Breast epithelium (tissue), 4 donors: ENCODE measurements at regions not wholly inside any gene's neighbourhood (a gene's known extent, or its start where the extent isn't known, plus 50 kb on each side); places are given as distances from the start of the nearest gene placed in this dataset.

Source experiments
- DNase-seq, 2 donors: peaks; one replicate each; pipeline ENCODE4 v3.0.0-alpha.2; 2019; ENCODE audit warnings: low spot score in 2 of 2
- H3K27ac ChIP-seq, 2 donors: fragments of 200-600 bp; sonication (generic) in 1 of 2; one replicate each; pipeline ENCODE4 v1.5.1; 2016 to 2019; ENCODE audit warnings: mild to moderate bottlenecking in 1 of 2
- H3K27me3 ChIP-seq, 2 donors: fragments of 200-600 bp; sonication (generic) in 1 of 2; one replicate each; pipeline versions ENCODE4 v1.5.1 to v1.6.0; 2017 to 2019; ENCODE audit warnings: control low read depth in 1 of 2, mild to moderate bottlenecking in 1 of 2
- H3K36me3 ChIP-seq: fragments of 200-600 bp; one replicate; pipeline ENCODE4 v1.5.1; 2019
- H3K4me1 ChIP-seq, 2 donors: fragments of 200-600 bp; sonication (generic); one replicate each; pipeline ENCODE4 v1.5.1; 2016 to 2019; ENCODE audit warnings: control low read depth in 1 of 2
- H3K4me3 ChIP-seq, 3 donors: fragments of 200-600 bp; sonication (generic); 1 replicate in 2 of 3; 2 replicates in 1 of 3; pipeline ENCODE4 v1.5.1; 2016 to 2019; ENCODE audit warnings: mild to moderate bottlenecking in 3 of 3, moderate library complexity in 2 of 3
- H3K9me3 ChIP-seq, 2 donors: fragments of 200-600 bp; sonication (generic) in 1 of 2; one replicate each; pipeline ENCODE4 v1.5.1; 2016 to 2019; ENCODE audit warnings: control low read depth in 1 of 2
- POLR2A ChIP-seq: fragments of 450-650 bp; IDR thresholded peaks from one replicate; pipeline ENCODE4 v1.6.1; 2016; ENCODE audit warnings: antibody characterized with exemption, mild to moderate bottlenecking, moderate library complexity
- POLR2AphosphoS5 ChIP-seq, 3 donors: sonication (generic); formaldehyde crosslinking; IDR thresholded peaks; one replicate each; pipeline ENCODE4 v1.6.1; 2017; ENCODE audit warnings: antibody characterized with exemption in 3 of 3
- intact Hi-C: fragments of 100-400 bp; cut with DNase I; formaldehyde crosslinking; loops from one replicate; pipeline ENCODE4 v1.15.1; 2023; ENCODE audit warnings: low total_unique reads
- TF ChIP-seq, protein P1 (sequence below), 3 donors: fragments of 450-650 bp; IDR thresholded peaks; one replicate each; pipeline ENCODE4 v1.5.1; 2016 to 2017; ENCODE audit warnings: antibody characterized with exemption in 3 of 3, mild to moderate bottlenecking in 3 of 3, moderate library complexity in 3 of 3

GRCh38 chr12:126572170-126572569 lies 1506.9 kb downstream of the AACS start:
- no peaks in the 10 kb centered on the region for H3K27me3 ChIP-seq
- H3K9me3 ChIP-seq = no peaks in the 10 kb centered on the region
- intact Hi-C loops = no loop called here
- no peak overlapping the region for H3K4me3 ChIP-seq
- H3K36me3 ChIP-seq = no peaks in the 10 kb centered on the region
- no peak for DNase-seq
- H3K27ac ChIP-seq = no peak overlapping the region
- no peaks in the 10 kb centered on the region for H3K4me1 ChIP-seq
- no peak for TF ChIP-seq POLR2A
- TF ChIP-seq POLR2AphosphoS5 (IDR thresholded peaks at IDR 0.05) = no peak
- TF ChIP-seq, protein P1, sequence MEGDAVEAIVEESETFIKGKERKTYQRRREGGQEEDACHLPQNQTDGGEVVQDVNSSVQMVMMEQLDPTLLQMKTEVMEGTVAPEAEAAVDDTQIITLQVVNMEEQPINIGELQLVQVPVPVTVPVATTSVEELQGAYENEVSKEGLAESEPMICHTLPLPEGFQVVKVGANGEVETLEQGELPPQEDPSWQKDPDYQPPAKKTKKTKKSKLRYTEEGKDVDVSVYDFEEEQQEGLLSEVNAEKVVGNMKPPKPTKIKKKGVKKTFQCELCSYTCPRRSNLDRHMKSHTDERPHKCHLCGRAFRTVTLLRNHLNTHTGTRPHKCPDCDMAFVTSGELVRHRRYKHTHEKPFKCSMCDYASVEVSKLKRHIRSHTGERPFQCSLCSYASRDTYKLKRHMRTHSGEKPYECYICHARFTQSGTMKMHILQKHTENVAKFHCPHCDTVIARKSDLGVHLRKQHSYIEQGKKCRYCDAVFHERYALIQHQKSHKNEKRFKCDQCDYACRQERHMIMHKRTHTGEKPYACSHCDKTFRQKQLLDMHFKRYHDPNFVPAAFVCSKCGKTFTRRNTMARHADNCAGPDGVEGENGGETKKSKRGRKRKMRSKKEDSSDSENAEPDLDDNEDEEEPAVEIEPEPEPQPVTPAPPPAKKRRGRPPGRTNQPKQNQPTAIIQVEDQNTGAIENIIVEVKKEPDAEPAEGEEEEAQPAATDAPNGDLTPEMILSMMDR (IDR thresholded peaks at IDR 0.05) = no peak

DNA sequence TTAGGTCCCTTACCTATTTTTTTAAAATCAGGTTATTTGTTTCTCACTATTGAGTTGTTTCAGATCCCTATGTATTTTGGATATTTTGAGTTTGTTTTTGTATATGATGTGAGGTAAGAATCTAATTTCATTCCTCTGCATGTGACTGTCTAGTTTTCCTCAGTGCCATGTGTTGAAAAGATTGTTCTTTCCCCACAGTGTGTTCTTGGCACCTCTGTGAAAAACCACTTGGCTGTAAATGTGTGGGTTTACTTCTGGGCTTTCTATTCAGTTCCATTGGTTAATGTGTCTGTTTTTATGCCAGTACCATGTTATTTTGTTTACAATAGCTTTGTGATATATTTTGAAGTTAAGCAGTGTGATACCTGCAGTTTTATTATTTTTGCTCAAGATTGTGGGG lies 1516.4 kb downstream of the AACS start:
- H3K4me1 ChIP-seq = no peaks in the 10 kb centered on the region
- TF ChIP-seq, protein P1 (IDR thresholded peaks at IDR 0.05) = no peak
- TF ChIP-seq POLR2A = no peak
- no peaks in the 10 kb centered on the region for H3K9me3 ChIP-seq
- no peak overlapping the region for H3K27ac ChIP-seq
- no peaks in the 10 kb centered on the region for H3K27me3 ChIP-seq
- H3K36me3 ChIP-seq = no peaks in the 10 kb centered on the region
- no peak for DNase-seq
- intact Hi-C loops = no loop called here
- no peak overlapping the region for H3K4me3 ChIP-seq

GRCh38 chr12:126582231-126582630 lies 1517.0 kb downstream of the AACS start:
- no peak overlapping the region for H3K4me3 ChIP-seq
- no peaks in the 10 kb centered on the region for H3K4me1 ChIP-seq
- intact Hi-C loops = no loop called here
- H3K27me3 ChIP-seq = no peaks in the 10 kb centered on the region
- TF ChIP-seq POLR2AphosphoS5 (IDR thresholded peaks at IDR 0.05) (no peak), POLR2A (no peak)
- TF ChIP-seq, protein P1 (IDR thresholded peaks at IDR 0.05) = no peak
- no peak for DNase-seq
- no peaks in the 10 kb centered on the region for H3K36me3 ChIP-seq
- no peak overlapping the region for H3K27ac ChIP-seq
- H3K9me3 ChIP-seq = no peaks in the 10 kb centered on the region

- H3K9me3 ChIP-seq = no peaks in the 10 kb centered on the region
- intact Hi-C loops = no loop called here
- no peaks in the 10 kb centered on the region for H3K27me3 ChIP-seq
- no peak for DNase-seq
- no peaks in the 10 kb centered on the region for H3K4me1 ChIP-seq
- H3K4me3 ChIP-seq = no peak overlapping the region
- TF ChIP-seq, protein P1 (IDR thresholded peaks at IDR 0.05) = no peak
- TF ChIP-seq POLR2AphosphoS5 (IDR thresholded peaks at IDR 0.05) = no peak
- TF ChIP-seq POLR2A = no peak
- H3K36me3 ChIP-seq = no peaks in the 10 kb centered on the region
- H3K27ac ChIP-seq = no peak overlapping the region
Observed at GRCh38 chr12:126588586-126589249, 1523.5 kb downstream of the AACS start.

GRCh38 chr12:126591533-126591932 lies 1526.3 kb downstream of the AACS start:
- intact Hi-C loops = no loop called here
- no peak overlapping the region for H3K27ac ChIP-seq
- no peak for DNase-seq
- no peaks in the 10 kb centered on the region for H3K4me1 ChIP-seq
- no peaks in the 10 kb centered on the region for H3K27me3 ChIP-seq
- H3K9me3 ChIP-seq = no peaks in the 10 kb centered on the region
- H3K36me3 ChIP-seq = no peaks in the 10 kb centered on the region
- TF ChIP-seq POLR2AphosphoS5 (IDR thresholded peaks at IDR 0.05) (no peak), POLR2A (no peak)
- TF ChIP-seq, protein P1 (IDR thresholded peaks at IDR 0.05) = no peak
- H3K4me3 ChIP-seq = no peak overlapping the region
